ENCODE measurements at regions not wholly inside any gene's neighbourhood (a gene's known extent, or its start where the extent isn't known, plus 50 kb on each side); places are given as distances from the start of the nearest gene placed in this dataset.

DNA sequence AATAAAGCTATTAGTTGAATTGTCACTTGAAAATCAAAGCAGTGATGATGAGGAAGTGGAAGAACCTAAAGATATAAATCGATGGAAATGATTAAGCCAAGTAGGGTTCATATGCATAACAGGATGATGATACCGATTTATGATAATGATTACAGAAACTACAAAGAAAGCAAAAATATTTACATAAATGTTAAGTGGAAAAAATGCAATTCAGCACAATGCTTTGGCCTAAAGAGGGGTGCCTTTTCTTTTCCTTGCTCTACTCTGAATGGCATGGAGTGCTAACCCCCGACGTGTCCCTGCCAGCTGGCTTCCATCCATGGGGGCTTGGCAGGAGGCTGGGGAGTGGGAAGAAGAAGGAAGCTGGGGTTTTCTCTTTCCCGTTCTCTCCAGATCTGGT lies 240.3 kb downstream of the GATA3 start:
- TF ChIP-seq, protein P1, sequence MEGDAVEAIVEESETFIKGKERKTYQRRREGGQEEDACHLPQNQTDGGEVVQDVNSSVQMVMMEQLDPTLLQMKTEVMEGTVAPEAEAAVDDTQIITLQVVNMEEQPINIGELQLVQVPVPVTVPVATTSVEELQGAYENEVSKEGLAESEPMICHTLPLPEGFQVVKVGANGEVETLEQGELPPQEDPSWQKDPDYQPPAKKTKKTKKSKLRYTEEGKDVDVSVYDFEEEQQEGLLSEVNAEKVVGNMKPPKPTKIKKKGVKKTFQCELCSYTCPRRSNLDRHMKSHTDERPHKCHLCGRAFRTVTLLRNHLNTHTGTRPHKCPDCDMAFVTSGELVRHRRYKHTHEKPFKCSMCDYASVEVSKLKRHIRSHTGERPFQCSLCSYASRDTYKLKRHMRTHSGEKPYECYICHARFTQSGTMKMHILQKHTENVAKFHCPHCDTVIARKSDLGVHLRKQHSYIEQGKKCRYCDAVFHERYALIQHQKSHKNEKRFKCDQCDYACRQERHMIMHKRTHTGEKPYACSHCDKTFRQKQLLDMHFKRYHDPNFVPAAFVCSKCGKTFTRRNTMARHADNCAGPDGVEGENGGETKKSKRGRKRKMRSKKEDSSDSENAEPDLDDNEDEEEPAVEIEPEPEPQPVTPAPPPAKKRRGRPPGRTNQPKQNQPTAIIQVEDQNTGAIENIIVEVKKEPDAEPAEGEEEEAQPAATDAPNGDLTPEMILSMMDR (IDR thresholded peaks at IDR 0.05) = no peak
- TF ChIP-seq EZH2 (IDR thresholded peaks at IDR 0.05) (no peak), EZH2phosphoT487 (IDR thresholded peaks at IDR 0.05) (no peak)

All from neural progenitor cell (in vitro differentiated cells).